ENCODE measurements at regions not wholly inside any gene's neighbourhood (a gene's known extent, or its start where the extent isn't known, plus 50 kb on each side); places are given as distances from the start of the nearest gene placed in this dataset.

GRCh38 chr1:114289824-114290223 is 136.2 kb upstream of the SYT6 start:
- no peak for TF ChIP-seq RXRA (IDR thresholded peaks at IDR 0.05; ENCODE audit: borderline replicate concordance, low read depth)
- no peak for TF ChIP-seq CTCF (IDR thresholded peaks at IDR 0.05)
- TF ChIP-seq EP300 (IDR thresholded peaks at IDR 0.05; ENCODE audit: borderline replicate concordance in 1 of 2, low read depth in 1 of 2, low read length in 1 of 2) = no peak
- no peak for TF ChIP-seq YY1 (IDR thresholded peaks at IDR 0.05; ENCODE audit: low read depth)
- TF ChIP-seq MAX (IDR thresholded peaks at IDR 0.05; ENCODE audit: low read depth) = no peak
- no peak for TF ChIP-seq ZBTB33 (IDR thresholded peaks at IDR 0.05; ENCODE audit: borderline replicate concordance, low read depth)
- no peak for TF ChIP-seq POLR2AphosphoS5 (IDR thresholded peaks at IDR 0.05; ENCODE audit: low read depth, low read length)
- no peak for TF ChIP-seq USF2 (IDR thresholded peaks at IDR 0.05; ENCODE audit: borderline replicate concordance, low read depth, low read length)
- TF ChIP-seq JUND (IDR thresholded peaks at IDR 0.05) = no peak
